PC-3 (cell line): ENCODE measurements at regions not wholly inside any gene's neighbourhood (a gene's known extent, or its start where the extent isn't known, plus 50 kb on each side); places are given as distances from the start of the nearest gene placed in this dataset.

Experiments
- EZH2 ChIP-seq: fragments of 300-600 bp; sonication (generic); IDR thresholded peaks from one replicate; pipeline ENCODE4 v1.6.1; 2017; ENCODE audit warnings: antibody characterized with exemption, mild to moderate bottlenecking, low read length; ENCODE audit not compliant: unreplicated experiment
- EZH2phosphoT487 ChIP-seq: fragments of 300-600 bp; sonication (generic); IDR thresholded peaks from 2 replicates; pipeline ENCODE4 v1.6.1; 2018; ENCODE audit warnings: mild to moderate bottlenecking, antibody characterized with exemption, low read length, borderline replicate concordance
- TF ChIP-seq, protein P1 (sequence below): fragments of 300-600 bp; sonication (generic); conservative IDR thresholded peaks from 2 replicates; pipeline ENCODE4 v1.5.1; 2017; ENCODE audit warnings: antibody characterized with exemption, low read depth, mild to moderate bottlenecking, low read length

DNA sequence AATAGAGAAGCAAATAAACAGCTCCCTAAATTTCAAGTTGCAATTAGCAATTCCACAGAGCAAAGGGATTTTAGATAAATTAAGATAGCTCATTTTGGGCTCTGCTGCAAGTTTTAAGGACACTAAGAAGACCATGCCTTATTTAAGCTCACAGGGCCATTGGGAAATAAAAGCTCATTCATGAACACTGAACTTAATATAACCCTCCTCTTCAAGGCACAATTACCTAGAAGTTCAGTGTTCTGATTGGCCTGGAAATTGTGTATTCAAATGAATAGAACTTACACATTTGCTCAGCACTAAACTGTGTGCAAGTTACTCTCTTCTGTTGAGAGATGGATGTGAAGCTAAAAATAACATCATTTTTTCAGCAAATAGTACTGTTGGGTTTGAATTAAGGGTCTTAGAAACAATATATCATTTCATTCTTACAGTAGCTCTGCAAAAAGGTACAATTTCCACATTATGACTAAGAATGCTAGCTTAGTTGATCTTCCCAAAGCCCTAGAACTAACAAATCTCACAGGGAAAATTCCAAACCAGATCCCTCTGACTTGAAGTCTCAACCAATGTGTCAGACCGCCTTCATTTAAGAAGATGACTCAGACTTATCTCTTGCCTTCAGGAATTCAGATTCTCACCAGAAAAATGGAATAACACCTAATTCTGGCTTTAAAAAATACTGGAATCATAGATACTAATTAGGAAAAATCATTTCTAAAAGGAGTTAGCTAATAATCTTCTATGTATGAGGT is 87.4 kb upstream of the LRRC55 start:
- TF ChIP-seq, protein P1, sequence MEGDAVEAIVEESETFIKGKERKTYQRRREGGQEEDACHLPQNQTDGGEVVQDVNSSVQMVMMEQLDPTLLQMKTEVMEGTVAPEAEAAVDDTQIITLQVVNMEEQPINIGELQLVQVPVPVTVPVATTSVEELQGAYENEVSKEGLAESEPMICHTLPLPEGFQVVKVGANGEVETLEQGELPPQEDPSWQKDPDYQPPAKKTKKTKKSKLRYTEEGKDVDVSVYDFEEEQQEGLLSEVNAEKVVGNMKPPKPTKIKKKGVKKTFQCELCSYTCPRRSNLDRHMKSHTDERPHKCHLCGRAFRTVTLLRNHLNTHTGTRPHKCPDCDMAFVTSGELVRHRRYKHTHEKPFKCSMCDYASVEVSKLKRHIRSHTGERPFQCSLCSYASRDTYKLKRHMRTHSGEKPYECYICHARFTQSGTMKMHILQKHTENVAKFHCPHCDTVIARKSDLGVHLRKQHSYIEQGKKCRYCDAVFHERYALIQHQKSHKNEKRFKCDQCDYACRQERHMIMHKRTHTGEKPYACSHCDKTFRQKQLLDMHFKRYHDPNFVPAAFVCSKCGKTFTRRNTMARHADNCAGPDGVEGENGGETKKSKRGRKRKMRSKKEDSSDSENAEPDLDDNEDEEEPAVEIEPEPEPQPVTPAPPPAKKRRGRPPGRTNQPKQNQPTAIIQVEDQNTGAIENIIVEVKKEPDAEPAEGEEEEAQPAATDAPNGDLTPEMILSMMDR: no peak
- TF ChIP-seq EZH2: no peak
- no peak for TF ChIP-seq EZH2phosphoT487
